HCT116 (cell line): ENCODE measurements at regions not wholly inside any gene's neighbourhood (a gene's known extent, or its start where the extent isn't known, plus 50 kb on each side); places are given as distances from the start of the nearest gene placed in this dataset.
"Not testable (repeated sequence)": the region's sequence is repeated elsewhere in the genome, so short reads cannot be mapped to it uniquely, and the experiment has no call there.

Experiments used
- ATAC-seq: fragments of 200-7000 bp; cut with Tn5 transposase; 2 replicates; pipeline ENCODE4 v1.9.1; 2020; ENCODE audit warnings: mild to moderate bottlenecking, moderate library complexity
- BruUV-seq: library from RNA; stranded (reverse); fragments of 400-500 nt; replicated peaks from 2 replicates; lab custom pipeline; 2021; lab: Mats Ljungman, UMichigan
- CTCF ChIA-PET: fragments of 300-600 bp; sonication (Branson Sonifier 250); formaldehyde crosslinking; loops from one replicate; lab custom pipeline; 2021; ENCODE audit warnings: antibody characterized with exemption; lab: Charles Lee
- POLR2A ChIA-PET: fragments of 300-600, 350-600 bp; sonication (Branson Sonifier 250); formaldehyde crosslinking; loops from one replicate; lab custom pipeline; 2021; ENCODE audit warnings: antibody characterized with exemption; lab: Charles Lee
- RAD21 ChIA-PET, 2 experiments: fragments of 300-600 bp; sonication (Branson Sonifier 250); formaldehyde crosslinking; loops; one replicate each; lab custom pipeline; 2023; ENCODE audit warnings: low total read pairs in 2 of 2; ENCODE audit not compliant: uncharacterized antibody in 2 of 2, unreplicated experiment in 2 of 2, low non-redundant PET in 1 of 2; lab: Charles Lee
- DNase-seq: peaks from one replicate; pipeline ENCODE4 v3.0.0-alpha.2; 2010; ENCODE audit warnings: low read depth, low spot score
- H2AFZ ChIP-seq: fragments of 200-600 bp; shearing (Covaris generic), sonication (generic); 2 replicates; pipeline ENCODE4 v1.6.1; 2017; ENCODE audit warnings: low read depth, mixed run types, mixed read lengths, antibody characterized with exemption, low read length; ENCODE audit not compliant: poor library complexity, severe bottlenecking
- H3K27ac ChIP-seq: 2 replicates; pipeline ENCODE4 v1.5.1; 2012; ENCODE audit warnings: low read depth, low read length
- H3K27me3 ChIP-seq: fragments of 200-600 bp; sonication (generic); 2 replicates; pipeline ENCODE4 v1.6.1; 2016; ENCODE audit warnings: mixed run types, low read length, mixed read lengths; ENCODE audit not compliant: insufficient read depth
- H3K36me3 ChIP-seq, 2 experiments: fragments of 200-500 bp in 1 of 2; fragments of 200-600 bp in 1 of 2; sonication (Bioruptor generic) in 1 of 2; sonication (generic) in 1 of 2; 2 replicates each; pipeline versions ENCODE4 v1.5.1 to v1.6.1; 2014 to 2016; ENCODE audit warnings: low read length in 2 of 2, inconsistent platforms in 1 of 2, mixed read lengths in 1 of 2, mixed run types in 1 of 2; ENCODE audit not compliant: insufficient read depth in 2 of 2, control insufficient read depth in 1 of 2
- H3K4me1 ChIP-seq, 2 experiments: fragments of 200-600 bp in 1 of 2; sonication (generic) in 1 of 2; 2 replicates each; pipeline versions ENCODE4 v1.5.1 to v1.6.1; 2012 to 2017; ENCODE audit warnings: low read length in 2 of 2, inconsistent platforms in 1 of 2, mild to moderate bottlenecking in 1 of 2, mixed read lengths in 1 of 2, mixed run types in 1 of 2, moderate library complexity in 1 of 2; ENCODE audit not compliant: insufficient read depth in 2 of 2, control insufficient read depth in 1 of 2
- H3K4me2 ChIP-seq: fragments of 200-600 bp; sonication (generic); 2 replicates; pipeline ENCODE4 v1.6.1; 2017; ENCODE audit warnings: mixed run types, low read length, mixed read lengths
- H3K4me3 ChIP-seq, 2 experiments: fragments of 200-600 bp in 1 of 2; sonication (generic) in 1 of 2; replicated peaks in 1 of 2; 2 replicates each; pipeline ENCODE4 v1.5.1; 2011 to 2016; ENCODE audit warnings: low read length in 2 of 2, control low read depth in 1 of 2, low read depth in 1 of 2, mild to moderate bottlenecking in 1 of 2, mixed read lengths in 1 of 2, mixed run types in 1 of 2
- H3K79me2 ChIP-seq: fragments of 200-600 bp; sonication (generic); 2 replicates; pipeline ENCODE4 v1.6.1; 2017; ENCODE audit warnings: mild to moderate bottlenecking, mixed run types, low read length, moderate library complexity, mixed read lengths; ENCODE audit not compliant: insufficient read depth
- H3K9ac ChIP-seq: fragments of 200-600 bp; sonication (generic); 2 replicates; pipeline ENCODE4 v1.6.1; 2016; ENCODE audit warnings: low read length, mixed read lengths
- H3K9me2 ChIP-seq: fragments of 200-600 bp; sonication (generic), shearing (Covaris generic); 2 replicates; pipeline ENCODE4 v1.6.1; 2017; ENCODE audit warnings: mixed run types, mild to moderate bottlenecking, moderate library complexity; ENCODE audit not compliant: insufficient read depth
- H3K9me3 ChIP-seq, 2 experiments: fragments of 200-500 bp in 1 of 2; fragments of 200-600 bp in 1 of 2; sonication (Bioruptor generic) in 1 of 2; sonication (generic) in 1 of 2; 2 replicates each; pipeline ENCODE4 v1.6.1; 2014 to 2017; ENCODE audit warnings: low read length in 2 of 2, mixed read lengths in 2 of 2, inconsistent platforms in 1 of 2, low read depth in 1 of 2, mild to moderate bottlenecking in 1 of 2, mixed run types in 1 of 2, moderate library complexity in 1 of 2; ENCODE audit not compliant: control insufficient read depth in 1 of 2, insufficient read depth in 1 of 2
- H4K20me1 ChIP-seq: fragments of 200-600 bp; sonication (generic), shearing (Covaris generic); 2 replicates; pipeline ENCODE4 v1.6.1; 2017; ENCODE audit warnings: mixed run types, mild to moderate bottlenecking, moderate library complexity; ENCODE audit not compliant: insufficient read depth
- CBX3 ChIP-seq: IDR thresholded peaks from 2 replicates; pipeline ENCODE4 v1.6.1; 2012; ENCODE audit warnings: low read depth
- CEBPB ChIP-seq: IDR thresholded peaks from 2 replicates; pipeline ENCODE4 v1.6.1; 2012; ENCODE audit warnings: low read depth
- EGR1 ChIP-seq: IDR thresholded peaks from 2 replicates; pipeline ENCODE4 v1.6.1; 2012; ENCODE audit warnings: low read depth
- EZH2 ChIP-seq: fragments of 200-600 bp; sonication (generic); IDR thresholded peaks from 2 replicates; pipeline ENCODE4 v1.6.1; 2017; ENCODE audit warnings: antibody characterized with exemption, mixed run types
- EZH2phosphoT487 ChIP-seq: fragments of 200-600 bp; IDR thresholded peaks from 2 replicates; pipeline ENCODE4 v1.6.1; 2018; ENCODE audit warnings: antibody characterized with exemption, borderline replicate concordance
- POLR2A ChIP-seq: IDR thresholded peaks from 2 replicates; pipeline ENCODE4 v1.7.0; 2011; ENCODE audit warnings: borderline replicate concordance; ENCODE audit not compliant: insufficient read depth, insufficient read length; ENCODE audit errors: extremely low read depth
- SP1 ChIP-seq: IDR thresholded peaks from 2 replicates; pipeline ENCODE4 v1.6.1; 2012; ENCODE audit warnings: low read depth
- SRF ChIP-seq: IDR thresholded peaks from 2 replicates; pipeline ENCODE4 v1.6.1; 2012; ENCODE audit warnings: low read depth
- TCF7L2 ChIP-seq: IDR thresholded peaks from 2 replicates; pipeline ENCODE4 v1.7.0; 2011; ENCODE audit warnings: borderline replicate concordance, inconsistent platforms; ENCODE audit not compliant: insufficient read depth, insufficient read length; ENCODE audit errors: extremely low read depth
- ZFX ChIP-seq: fragments of 450-650 bp; IDR thresholded peaks from 2 replicates; pipeline ENCODE4 v1.6.1; 2017
- intact Hi-C: fragments of 100-400 bp; cut with micrococcal nuclease; formaldehyde crosslinking; loops from 2 replicates; pipeline ENCODE4 v1.10.0; 2022

GRCh38 chr14:37746140-37746832 lies 150.9 kb downstream of the TTC6 start:
- DNase-seq, result no peak
- H3K4me1 ChIP-seq, result no peaks in the 10 kb centered on the region
- POLR2A ChIA-PET, result no interaction called here

DNA sequence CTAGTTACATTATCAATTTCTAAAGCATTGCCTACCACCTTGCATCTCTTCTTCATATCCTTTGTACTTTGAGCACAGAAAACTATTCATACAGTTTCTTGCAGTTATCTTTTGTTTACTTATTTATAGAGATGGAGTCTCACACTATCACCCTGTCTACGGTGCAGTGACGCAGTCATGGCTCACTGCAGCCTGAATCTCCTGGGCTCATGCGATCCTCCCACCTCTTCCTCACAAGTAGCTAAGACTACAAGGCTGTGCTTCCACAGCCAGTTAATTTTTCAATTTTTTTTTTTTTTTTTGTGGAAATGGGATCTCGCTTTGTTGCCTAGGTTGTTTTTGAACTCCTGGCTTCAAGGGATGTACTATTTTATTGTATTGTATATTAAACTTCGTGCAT lies 158.0 kb downstream of the TTC6 start:
- H3K79me2 ChIP-seq, result no peaks in the 10 kb centered on the region
- H3K9ac ChIP-seq, result no peak overlapping the region
- H3K36me3 ChIP-seq, result no peaks in the 10 kb centered on the region
- H3K9me3 ChIP-seq, result no peaks in the 10 kb centered on the region
- H3K4me2 ChIP-seq, result no peak overlapping the region
- no peak overlapping the region for H3K4me3 ChIP-seq
- no peak overlapping the region for H3K27ac ChIP-seq
- CTCF ChIA-PET, result no interaction called here
- no peaks in the 10 kb centered on the region for H3K4me1 ChIP-seq
- BruUV-seq, result no TSS peak
- no peak overlapping the region for H2AFZ ChIP-seq
- ATAC-seq (no peak), DNase-seq (no peak)
- H4K20me1 ChIP-seq, result no peaks in the 10 kb centered on the region
- POLR2A ChIA-PET, result no interaction called here
- no peaks in the 10 kb centered on the region for H3K27me3 ChIP-seq
- no peaks in the 10 kb centered on the region for H3K9me2 ChIP-seq
- RAD21 ChIA-PET, result no interaction called here
- intact Hi-C loops, result no loop called here
- TF ChIP-seq POLR2A (no peak), EZH2phosphoT487 (no peak), CEBPB (no peak), EZH2 (no peak), EGR1 (no peak), CBX3 (no peak), TCF7L2 (no peak), SP1 (no peak), ZFX (no peak), SRF (no peak)

More at GRCh38 chr14:37746140-37746832, 150.9 kb downstream of the TTC6 start:
- Histone ChIP-seq H4K20me1 (no peaks in the 10 kb centered on the region), H3K4me2 (no peak overlapping the region), H2AFZ (no peak overlapping the region), H3K27ac (no peak overlapping the region), H3K79me2 (no peaks in the 10 kb centered on the region), H3K9me2 (no peaks in the 10 kb centered on the region), H3K36me3 (no peaks in the 10 kb centered on the region), H3K9ac (no peak overlapping the region), H3K4me3 (no peak overlapping the region), H3K27me3 (no peaks in the 10 kb centered on the region), H3K9me3 (no peaks in the 10 kb centered on the region)
- intact Hi-C loops, result no loop called here
- no TSS peak for BruUV-seq
- TF ChIP-seq EGR1, result no peak
- ATAC-seq, result no peak
- ChIA-PET CTCF (no interaction called here), RAD21 (no interaction called here)

DNA sequence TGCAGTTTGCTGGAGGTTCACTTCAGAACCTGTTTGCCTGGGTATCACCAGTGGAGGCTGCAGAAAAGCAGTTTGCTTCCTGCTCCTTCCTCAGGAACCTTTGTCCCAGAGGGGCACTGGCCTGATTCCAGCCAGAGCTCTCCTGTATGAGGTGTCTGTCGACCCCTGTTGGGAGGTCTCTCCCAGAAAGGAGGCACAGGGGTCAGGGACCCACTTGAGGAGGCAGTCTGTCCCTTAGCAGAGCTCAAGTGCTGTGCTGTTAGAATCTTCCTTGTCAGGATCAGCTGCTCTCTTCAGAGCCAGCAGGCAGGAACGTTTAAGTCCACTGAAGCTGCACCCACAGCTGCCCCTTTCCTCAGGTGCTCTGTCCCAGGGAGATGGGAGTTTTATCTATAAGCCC lies 164.8 kb downstream of the TTC6 start:
- RAD21 ChIA-PET, result not testable (repeated sequence)

More for the DNA sequence above, 164.8 kb downstream of the TTC6 start:
- DNase-seq, H3K4me3 ChIP-seq, H3K27me3 ChIP-seq, CTCF ChIA-PET, H3K9me3 ChIP-seq, H3K9ac ChIP-seq, H3K4me2 ChIP-seq, H3K4me1 ChIP-seq, H3K9me2 ChIP-seq, H4K20me1 ChIP-seq, intact Hi-C loops, ATAC-seq, H2AFZ ChIP-seq, H3K27ac ChIP-seq, H3K79me2 ChIP-seq, BruUV-seq, H3K36me3 ChIP-seq, POLR2A ChIA-PET: not testable (repeated sequence)
